SK-N-SH (cell line): ENCODE measurements at regions not wholly inside any gene's neighbourhood (a gene's known extent, or its start where the extent isn't known, plus 50 kb on each side); places are given as distances from the start of the nearest gene placed in this dataset.

Experiments
- CTCF ChIA-PET: fragments of 300-600, 350-600 bp; formaldehyde crosslinking; extraction: SDS; loops from one replicate; lab custom pipeline; 2021; lab: Yijun Ruan, JAX
- POLR2A ChIA-PET: fragments of 350-600 bp; sonication (Branson Sonifier 250); formaldehyde crosslinking; extraction: SDS; loops from one replicate; lab custom pipeline; 2020; ENCODE audit warnings: antibody characterized with exemption, inconsistent platforms; lab: Yijun Ruan, JAX
- DNase-seq: peaks from one replicate; pipeline ENCODE4 v3.0.0; 2012
- H2AFZ ChIP-seq: fragments of 200-600 bp; sonication (generic); 2 replicates; pipeline ENCODE4 v1.8.1; 2016; ENCODE audit warnings: antibody characterized with exemption, mild to moderate bottlenecking, low read depth
- H3F3A ChIP-seq: fragments of 200-600 bp; sonication (generic); replicated peaks from 2 replicates; pipeline ENCODE3; 2016; ENCODE audit warnings: antibody characterized with exemption, mild to moderate bottlenecking; ENCODE audit not compliant: insufficient read depth
- H3K27ac ChIP-seq, 2 experiments: fragments of 200-500 bp in 1 of 2; fragments of 200-600 bp in 1 of 2; sonication (Bioruptor generic) in 1 of 2; sonication (generic), shearing (Covaris generic) in 1 of 2; 2 replicates each; pipeline versions ENCODE4 v1.5.1 to v1.6.1; 2014 to 2016; ENCODE audit warnings: low read depth in 2 of 2, inconsistent platforms in 1 of 2, low read length in 1 of 2, mild to moderate bottlenecking in 1 of 2, mixed read lengths in 1 of 2
- H3K27me3 ChIP-seq: fragments of 200-600 bp; sonication (generic), shearing (Covaris generic); 2 replicates; pipeline ENCODE4 v1.6.1; 2016; ENCODE audit warnings: mixed run types; ENCODE audit not compliant: insufficient read depth
- H3K36me3 ChIP-seq, 2 experiments: fragments of 200-500 bp in 1 of 2; fragments of 200-600 bp in 1 of 2; sonication (Bioruptor generic) in 1 of 2; sonication (generic) in 1 of 2; replicated peaks in 1 of 2; 2 replicates each; pipeline versions ENCODE3 to v1.5.1; 2014 to 2016; ENCODE audit warnings: low read length in 1 of 2, mild to moderate bottlenecking in 1 of 2; ENCODE audit not compliant: insufficient read depth in 2 of 2, control insufficient read depth in 1 of 2
- H3K4me1 ChIP-seq, 2 experiments: fragments of 200-500 bp in 1 of 2; fragments of 200-600 bp in 1 of 2; sonication (Bioruptor generic) in 1 of 2; sonication (generic), shearing (Covaris generic) in 1 of 2; 2 replicates each; pipeline versions ENCODE4 v1.5.1 to v1.6.1; 2014 to 2016; ENCODE audit warnings: low read depth in 1 of 2, low read length in 1 of 2, mixed run types in 1 of 2; ENCODE audit not compliant: insufficient read depth in 2 of 2, control insufficient read depth in 1 of 2
- H3K4me2 ChIP-seq: fragments of 200-600 bp; sonication (generic), shearing (Covaris generic); 2 replicates; pipeline ENCODE4 v1.6.1; 2017; ENCODE audit warnings: mixed run types
- H3K4me3 ChIP-seq, 2 experiments: fragments of 200-500 bp in 1 of 2; fragments of 200-600 bp in 1 of 2; sonication (Bioruptor generic) in 1 of 2; sonication (generic), shearing (Covaris generic) in 1 of 2; 2 replicates each; pipeline versions ENCODE4 v1.5.1 to v1.8.1; 2014 to 2016; ENCODE audit warnings: low read depth in 2 of 2, inconsistent platforms in 1 of 2, low read length in 1 of 2, mild to moderate bottlenecking in 1 of 2, mixed read lengths in 1 of 2, moderate library complexity in 1 of 2
- H3K79me2 ChIP-seq: fragments of 200-600 bp; sonication (generic); 2 replicates; pipeline ENCODE4 v1.8.1; 2017; ENCODE audit warnings: mild to moderate bottlenecking; ENCODE audit not compliant: insufficient read depth
- H3K9ac ChIP-seq: fragments of 200-600 bp; sonication (generic); 2 replicates; pipeline ENCODE4 v1.6.1; 2017; ENCODE audit warnings: mixed run types
- H3K9me2 ChIP-seq: fragments of 200-600 bp; sonication (generic); 2 replicates; pipeline ENCODE4 v1.6.1; 2017; ENCODE audit warnings: mixed run types
- H3K9me3 ChIP-seq: fragments of 200-600 bp; sonication (generic); 2 replicates; pipeline ENCODE4 v1.6.1; 2017; ENCODE audit warnings: mixed run types, mild to moderate bottlenecking, moderate library complexity
- H4K20me1 ChIP-seq: fragments of 200-600 bp; sonication (generic); 2 replicates; pipeline ENCODE4 v1.6.1; 2017; ENCODE audit warnings: mild to moderate bottlenecking, mixed run types; ENCODE audit not compliant: insufficient read depth
- CHD2 ChIP-seq: fragments of 150-350 bp; IDR thresholded peaks from 2 replicates; pipeline ENCODE4 v1.6.1; 2018; ENCODE audit warnings: low read length; ENCODE audit not compliant: partially characterized antibody
- CTCF ChIP-seq: fragments of 200-600 bp; sonication (generic); IDR thresholded peaks from 2 replicates; pipeline ENCODE4 v1.6.1; 2017; ENCODE audit warnings: antibody characterized with exemption, mild to moderate bottlenecking, moderate library complexity
- ELF1 ChIP-seq: IDR thresholded peaks from 2 replicates; pipeline ENCODE4 v1.4.0; 2012
- GABPA ChIP-seq: IDR thresholded peaks from 2 replicates; pipeline ENCODE4 v1.4.0; 2012; ENCODE audit warnings: low read depth, mild to moderate bottlenecking
- GATA2 ChIP-seq: sonication (generic); formaldehyde crosslinking; IDR thresholded peaks from 2 replicates; pipeline ENCODE4 v1.5.0; 2020; ENCODE audit warnings: mild to moderate bottlenecking, missing genetic modification reagents
- IRF3 ChIP-seq: fragments of 150-350 bp; IDR thresholded peaks from 2 replicates; pipeline ENCODE4 v1.6.1; 2016; ENCODE audit warnings: mild to moderate bottlenecking, low read depth, low read length
- NFIC ChIP-seq: IDR thresholded peaks from 2 replicates; pipeline ENCODE4 v1.4.0; 2012; ENCODE audit warnings: borderline replicate concordance
- POLR2AphosphoS5 ChIP-seq: IDR thresholded peaks from 2 replicates; pipeline ENCODE4 v1.6.1; 2012; ENCODE audit warnings: low read depth, low read length
- REST ChIP-seq: IDR thresholded peaks from 2 replicates; pipeline ENCODE4 v1.6.1; 2012; ENCODE audit warnings: mild to moderate bottlenecking, low read depth, low read length, moderate library complexity
- RXRA ChIP-seq: IDR thresholded peaks from 2 replicates; pipeline ENCODE4 v1.4.0; 2012; ENCODE audit warnings: low read depth, mild to moderate bottlenecking, borderline replicate concordance
- SMC3 ChIP-seq: IDR thresholded peaks from 2 replicates; pipeline ENCODE4 v1.6.1; 2012; ENCODE audit warnings: low read depth, low read length, improper control_type of control experiment
- ZBTB33 ChIP-seq: IDR thresholded peaks from 2 replicates; pipeline ENCODE4 v1.4.0; 2012; ENCODE audit warnings: low read depth, borderline replicate concordance
- WGBS: methylation state at CpG from one replicate; pipeline ENCODE4 v1.1.6; 2017; ENCODE audit warnings: low lambda C conversion rate; 5-methylcytosine and 5-hydroxymethylcytosine counted together

- TF ChIP-seq REST, result no peak
- no peak for TF ChIP-seq IRF3
- TF ChIP-seq RXRA, result no peak
These were observed 188.3 kb downstream of the ZNF516 start (continued) for GRCh38 chr18:76306685-76307292.

- H3K4me3 ChIP-seq, result no peak overlapping the region
- 25% methylated on average over 3 of the region's 3 CpGs for WGBS
- H3K27me3 ChIP-seq, result no peaks in the 10 kb centered on the region
- H3K27ac ChIP-seq, result no peak overlapping the region
- no peaks in the 10 kb centered on the region for H3K9me3 ChIP-seq
- H4K20me1 ChIP-seq, result no peaks in the 10 kb centered on the region
- no peaks in the 10 kb centered on the region for H3K9me2 ChIP-seq
- H3F3A ChIP-seq, result no peaks in the 10 kb centered on the region
- ChIA-PET CTCF (interaction anchor here (1.2 kb wide), 1 partner anchor 12 kb away, joined by 3 read pairs; no protein-coding TSS in a partner anchor), POLR2A (no interaction called here)
- H3K4me1 ChIP-seq, result no peaks in the 10 kb centered on the region
- H2AFZ ChIP-seq, result no peak overlapping the region
- TF ChIP-seq CTCF (no peak), CHD2 (no peak), GATA2 (no peak)
- no peak for DNase-seq
- H3K9ac ChIP-seq, result no peak overlapping the region
- no peaks in the 10 kb centered on the region for H3K79me2 ChIP-seq
- H3K4me2 ChIP-seq, result no peak overlapping the region
- H3K36me3 ChIP-seq, result no peaks in the 10 kb centered on the region
These were observed 209.2 kb downstream of the ZNF516 start for GRCh38 chr18:76285866-76286265.

- Histone ChIP-seq H3K9me2 (no peaks in the 10 kb centered on the region), H3K79me2 (no peaks in the 10 kb centered on the region), H3K4me2 (no peak overlapping the region), H3K9ac (no peak overlapping the region), H2AFZ (no peak overlapping the region), H3K9me3 (no peaks in the 10 kb centered on the region), H3K27me3 (no peaks in the 10 kb centered on the region), H4K20me1 (no peaks in the 10 kb centered on the region), H3K4me1 (no peaks in the 10 kb centered on the region), H3K4me3 (no peak overlapping the region), H3K36me3 (no peaks in the 10 kb centered on the region), H3F3A (no peaks in the 10 kb centered on the region), H3K27ac (no peak overlapping the region)
- ChIA-PET POLR2A (no interaction called here), CTCF (no interaction called here)
- WGBS, result 3% methylated on average over 4 of the region's 5 CpGs
- DNase-seq, result no peak
- TF ChIP-seq ELF1 (no peak), GABPA (no peak), NFIC (no peak), ZBTB33 (no peak), SMC3 (no peak), POLR2AphosphoS5 (no peak), REST (no peak)
These were observed 213.5 kb downstream of the ZNF516 start for GRCh38 chr18:76281565-76281964.
